22Rv1 (cell line): ENCODE measurements at regions not wholly inside any gene's neighbourhood (a gene's known extent, or its start where the extent isn't known, plus 50 kb on each side); places are given as distances from the start of the nearest gene placed in this dataset.

ENCODE experiments used
- CTCF ChIP-seq: fragments of 450-650 bp; IDR thresholded peaks from 2 replicates; pipeline ENCODE4 v1.5.1; 2017; ENCODE audit warnings: mild to moderate bottlenecking
- ZFX ChIP-seq: fragments of 450-650 bp; IDR thresholded peaks from 2 replicates; pipeline ENCODE4 v1.6.1; 2017; ENCODE audit warnings: antibody characterized with exemption, borderline replicate concordance

GRCh38 chr12:107178776-107179175, 85.4 kb upstream of the CRY1 start:
- no peak for TF ChIP-seq CTCF
- no peak for TF ChIP-seq ZFX
